Epithelial cell of proximal tubule (primary cell): ENCODE measurements at regions not wholly inside any gene's neighbourhood (a gene's known extent, or its start where the extent isn't known, plus 50 kb on each side); places are given as distances from the start of the nearest gene placed in this dataset.

Experiments
- DNase-seq: peaks from one replicate; pipeline ENCODE4 v3.0.0-alpha.2; 2011; ENCODE audit warnings: low read depth
- H3K4me3 ChIP-seq: 2 replicates; pipeline ENCODE4 v1.5.1; 2011; ENCODE audit warnings: low read depth, mild to moderate bottlenecking, low read length
- CTCF ChIP-seq: conservative IDR thresholded peaks from 2 replicates; pipeline ENCODE4 v1.5.1; 2012; ENCODE audit warnings: low read depth, mild to moderate bottlenecking, low read length

GRCh38 chr2:83475371-83475770, 983.7 kb downstream of the SUCLG1 start:
- no peak overlapping the region for H3K4me3 ChIP-seq
- TF ChIP-seq CTCF: no peak
- no peak for DNase-seq

- no peak for DNase-seq
- H3K4me3 ChIP-seq: no peak overlapping the region
- no peak for TF ChIP-seq CTCF
Observed at GRCh38 chr2:83471655-83472054, 987.4 kb downstream of the SUCLG1 start.

GRCh38 chr2:83470928-83471327, 988.2 kb downstream of the SUCLG1 start:
- no peak overlapping the region for H3K4me3 ChIP-seq
- TF ChIP-seq CTCF: no peak
- DNase-seq: no peak

- H3K4me3 ChIP-seq: no peak overlapping the region
- no peak for TF ChIP-seq CTCF
- DNase-seq: no peak
Observed at GRCh38 chr2:83464444-83464843, 994.6 kb downstream of the SUCLG1 start.

GRCh38 chr2:83462881-83463280, 996.2 kb downstream of the SUCLG1 start:
- no peak for DNase-seq
- H3K4me3 ChIP-seq: no peak overlapping the region
- no peak for TF ChIP-seq CTCF

- no peak for DNase-seq
- TF ChIP-seq CTCF: no peak
- H3K4me3 ChIP-seq: no peak overlapping the region
Observed at GRCh38 chr2:83461135-83461534, 997.9 kb downstream of the SUCLG1 start.

- H3K4me3 ChIP-seq: no peak overlapping the region
- DNase-seq: no peak
- TF ChIP-seq CTCF: no peak
Observed at GRCh38 chr2:83459456-83459855, 999.6 kb downstream of the SUCLG1 start.
